Left colon (tissue), 2 donors: ENCODE measurements at regions not wholly inside any gene's neighbourhood (a gene's known extent, or its start where the extent isn't known, plus 50 kb on each side); places are given as distances from the start of the nearest gene placed in this dataset.

ENCODE experiments used
- ATAC-seq: fragments of 200-7000 bp; cut with Tn5 transposase; one replicate; pipeline ENCODE4 v1.9.1; 2020; ENCODE audit warnings: mild to moderate bottlenecking, moderate library complexity
- DNase-seq, 2 donors: peaks; one replicate each; pipeline ENCODE4 v3.0.0-alpha.2; 2020
- intact Hi-C, 2 donors: fragments of 100-400 bp; cut with DNase I in 1 of 2; cut with micrococcal nuclease in 1 of 2; formaldehyde crosslinking; loops; one replicate each; pipeline versions ENCODE4 v1.11.2 to v1.14.0; 2022; cut with DNase I, micrococcal nuclease
- donor health status: DM: no; HTN: no; CAD: no.
- donor health status: DM: yes; HTN: yes; CAD: no.

DNA sequence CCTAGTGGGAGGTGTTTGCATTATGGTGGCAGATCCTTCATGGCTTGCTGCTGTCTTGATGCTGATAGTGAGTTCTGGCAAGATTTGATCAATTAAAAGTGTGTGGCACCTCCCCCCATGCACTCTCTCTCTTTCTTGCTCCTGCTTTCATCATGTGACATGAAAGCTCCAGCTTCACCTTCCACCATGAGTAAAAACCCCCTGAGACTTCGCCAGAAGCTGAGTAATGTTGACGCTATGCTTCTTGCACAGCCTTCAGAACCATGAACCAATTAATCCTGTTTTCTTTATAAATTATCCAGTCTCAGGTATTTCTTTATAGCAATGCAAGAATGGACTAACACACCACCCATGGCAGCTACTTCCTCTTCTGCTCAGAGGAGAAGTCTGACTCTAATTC, 2181.4 kb upstream of the PIK3C3 start:
- no peak for ATAC-seq
- intact Hi-C loops: no loop called here
- DNase-seq: no peak

DNA sequence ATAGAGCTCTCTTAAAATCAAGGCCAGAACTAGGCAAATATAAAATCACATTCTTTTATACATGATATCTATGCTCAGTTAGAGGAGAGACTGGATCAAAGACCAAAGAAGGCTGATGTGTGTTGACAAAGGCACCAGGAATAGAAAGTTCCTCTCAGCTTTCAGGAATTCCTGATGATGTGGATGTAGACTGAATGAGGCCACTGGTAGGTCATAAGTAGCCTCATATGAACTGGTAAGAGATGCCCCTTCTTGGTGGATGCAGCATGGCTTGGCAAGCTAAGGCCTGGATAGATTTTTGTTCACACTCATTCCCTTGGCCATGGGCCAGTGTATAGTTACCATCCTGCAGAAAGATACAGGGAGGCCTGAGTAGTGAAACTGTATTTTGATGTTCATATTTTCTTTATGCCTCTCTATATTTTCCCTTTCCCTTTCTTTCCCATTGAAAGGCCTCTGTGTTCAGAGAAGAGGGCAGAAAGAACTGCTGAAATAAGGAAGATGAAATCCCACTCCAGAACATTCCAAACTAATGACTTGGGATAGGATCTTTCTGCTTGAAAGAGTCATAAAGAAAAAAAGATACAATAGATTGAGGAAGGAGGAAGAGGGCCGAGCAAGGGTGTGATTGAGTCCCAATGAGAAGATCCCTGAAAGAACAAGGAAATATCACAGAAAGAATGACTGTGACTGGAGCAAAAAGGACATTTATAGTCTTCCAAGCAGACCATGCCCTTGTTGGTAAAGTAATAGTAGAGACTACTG, 2182.7 kb upstream of the PIK3C3 start:
- intact Hi-C loops: no loop called here
- DNase-seq (no peak), ATAC-seq (peak; percentile 62)

DNA sequence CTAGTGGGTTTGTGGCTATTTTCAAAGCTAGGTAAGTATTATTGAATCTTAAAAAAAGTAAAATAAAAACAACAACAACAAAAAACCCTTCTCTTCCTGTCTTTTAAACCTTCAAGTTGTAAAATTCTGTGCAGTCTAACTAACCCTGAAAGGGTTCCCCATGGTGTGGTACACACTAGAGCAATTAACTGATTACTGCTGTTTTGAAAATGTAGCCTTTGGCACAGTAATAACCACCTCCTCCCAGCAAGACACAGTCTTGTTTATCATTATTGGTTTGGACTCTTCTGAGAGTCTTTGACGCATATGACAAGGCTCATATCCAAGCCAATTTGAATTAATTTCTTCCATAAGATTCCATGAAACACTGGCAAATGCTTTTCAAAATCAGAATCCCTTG, 2184.6 kb upstream of the PIK3C3 start:
- intact Hi-C loops: no loop called here
- ATAC-seq: peak; percentile 91
- no peak for DNase-seq

DNA sequence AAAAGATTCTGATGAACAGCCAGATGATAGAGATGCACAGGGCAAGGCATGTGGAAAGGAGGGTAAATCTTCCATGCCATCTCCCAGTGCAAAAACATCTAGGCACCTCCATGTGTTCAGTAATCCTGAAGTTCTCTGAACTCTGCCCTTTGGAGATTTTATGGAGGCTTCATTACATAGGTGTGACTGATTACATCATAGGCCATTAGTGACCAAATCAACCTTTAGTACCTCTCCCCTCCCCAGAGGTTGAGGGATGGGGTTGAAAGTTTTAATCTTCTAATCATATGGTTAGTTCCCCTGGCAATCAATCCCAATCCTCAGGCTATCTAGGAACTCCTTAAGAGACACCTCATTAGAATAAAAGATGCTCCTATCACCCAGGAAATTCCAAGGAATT, 2190.2 kb upstream of the PIK3C3 start:
- peak; percentile 97 for ATAC-seq
- intact Hi-C loops: no loop called here

DNA sequence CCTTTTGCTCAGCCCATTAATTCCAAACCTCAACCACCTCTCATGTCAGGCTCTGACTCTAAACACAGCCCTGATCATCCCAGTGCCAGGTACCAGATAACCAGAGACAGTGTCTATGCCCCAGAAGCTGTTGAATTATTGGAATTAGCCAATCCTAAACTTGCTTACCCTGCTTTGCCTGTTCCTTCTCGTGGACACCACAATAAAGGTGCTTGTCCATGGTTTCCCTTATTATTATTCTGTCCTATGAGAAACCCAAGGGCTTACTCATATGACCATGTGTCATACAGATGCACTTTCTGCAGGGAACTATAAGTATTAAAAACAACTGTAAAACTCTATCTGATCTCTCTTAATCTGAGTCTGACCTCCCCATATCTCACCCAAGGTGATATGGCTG, 2193.8 kb upstream of the PIK3C3 start:
- ATAC-seq: no peak
- no peak for DNase-seq
- intact Hi-C loops: no loop called here

More for the DNA sequence above, 2190.2 kb upstream of the PIK3C3 start:
- DNase-seq: no peak

DNA sequence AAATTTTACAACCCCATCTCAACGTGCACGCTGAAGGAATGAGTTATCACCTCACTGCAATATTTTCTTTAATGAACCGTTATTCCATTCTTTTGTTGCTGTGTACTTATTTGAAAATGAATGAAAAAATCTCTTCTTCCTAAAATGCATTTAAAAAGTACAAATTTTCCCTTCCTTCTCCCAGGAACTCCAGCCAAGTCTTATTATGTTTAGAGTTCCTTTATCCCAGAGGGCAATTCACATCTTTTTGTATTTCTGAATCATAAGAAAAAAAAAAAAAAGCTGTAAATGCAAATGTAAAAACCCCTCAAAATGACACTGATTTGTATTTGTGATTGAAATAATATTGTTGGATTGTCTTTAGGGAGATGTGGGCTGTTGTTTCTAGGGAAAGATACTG, 2194.3 kb upstream of the CELF4 start:
- ATAC-seq (no peak), DNase-seq (no peak)
- intact Hi-C loops: no loop called here

DNA sequence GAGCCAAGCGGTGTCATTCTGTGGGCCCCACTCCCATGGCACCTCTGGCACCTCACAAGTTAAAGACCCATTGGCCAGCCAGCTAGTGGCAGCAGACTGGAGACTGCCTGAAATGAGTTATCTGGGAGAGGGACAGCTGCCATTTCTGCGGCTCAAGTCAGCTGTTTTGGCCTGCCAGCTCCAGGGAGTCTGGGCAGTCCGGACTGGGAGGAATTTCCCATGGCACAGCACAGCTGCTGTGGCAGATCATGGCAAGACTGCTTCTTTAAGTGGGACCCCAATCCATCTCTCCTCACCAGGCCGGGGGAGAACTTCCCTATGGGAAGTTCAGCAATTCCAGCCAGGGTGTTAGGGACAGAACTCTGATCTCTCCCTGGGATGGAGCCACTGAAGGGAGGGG, 2187.6 kb upstream of the CELF4 start:
- no peak for ATAC-seq
- DNase-seq: no peak
- intact Hi-C loops: no loop called here

DNA sequence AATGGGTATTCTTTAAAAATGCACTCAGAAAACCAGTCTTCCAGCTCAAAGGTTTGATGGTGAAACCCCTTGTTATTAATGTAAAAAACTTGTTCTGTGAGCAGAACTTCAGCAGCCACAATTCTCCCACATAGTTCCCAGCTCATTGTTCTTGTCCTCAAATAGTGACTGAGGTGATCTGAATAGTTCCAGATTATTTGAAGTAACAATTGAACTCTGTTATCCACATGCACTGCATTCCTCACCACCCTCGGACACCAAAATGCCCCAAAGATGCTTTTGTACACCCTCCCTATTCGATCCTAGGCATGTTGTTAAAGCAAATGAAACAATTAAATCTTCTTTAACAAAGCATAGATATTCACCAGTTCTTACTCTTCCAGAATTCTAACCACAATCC, 2186.8 kb upstream of the CELF4 start:
- no peak for ATAC-seq
- intact Hi-C loops: no loop called here
- DNase-seq: no peak

DNA sequence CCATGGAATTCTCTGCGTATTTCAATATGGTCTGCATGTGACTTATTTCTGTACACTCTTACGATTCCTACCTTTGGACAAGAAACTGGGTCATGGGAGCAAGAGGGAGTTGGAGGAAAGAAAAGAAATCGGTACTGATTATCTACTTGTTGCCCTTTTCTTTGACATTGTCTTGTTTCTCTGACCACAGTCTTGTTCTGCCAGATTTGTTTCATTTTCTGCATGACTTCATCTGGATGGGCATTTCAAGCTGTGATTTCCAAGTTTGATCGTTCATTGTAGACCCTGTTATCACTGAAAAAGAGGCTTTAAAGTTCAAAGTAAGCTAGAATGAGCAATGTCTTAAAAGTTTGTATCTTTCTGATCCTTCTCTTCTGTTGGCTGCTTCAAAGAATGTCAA, 2186.3 kb upstream of the CELF4 start:
- no peak for ATAC-seq
- intact Hi-C loops: no loop called here
- DNase-seq: no peak

DNA sequence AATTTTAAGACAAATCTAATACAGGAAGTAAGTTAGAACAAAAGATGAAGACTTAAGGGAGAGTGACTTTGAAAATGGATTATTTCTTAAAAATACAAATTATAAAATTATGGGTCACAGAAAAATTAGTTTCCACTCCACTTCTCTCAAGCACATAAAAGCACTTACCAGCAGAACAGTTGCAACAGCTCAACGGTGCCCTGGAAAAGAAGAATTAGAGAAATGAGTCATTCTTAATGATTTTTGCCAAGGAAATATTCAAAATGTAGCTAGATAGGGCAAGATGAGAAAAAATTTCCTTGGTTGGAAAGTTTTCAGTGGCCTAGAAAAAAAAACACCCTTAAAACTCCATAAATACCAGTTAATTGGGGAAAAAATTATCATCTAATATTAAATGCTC, 2185.6 kb upstream of the CELF4 start:
- no peak for DNase-seq
- intact Hi-C loops: no loop called here
- no peak for ATAC-seq

DNA sequence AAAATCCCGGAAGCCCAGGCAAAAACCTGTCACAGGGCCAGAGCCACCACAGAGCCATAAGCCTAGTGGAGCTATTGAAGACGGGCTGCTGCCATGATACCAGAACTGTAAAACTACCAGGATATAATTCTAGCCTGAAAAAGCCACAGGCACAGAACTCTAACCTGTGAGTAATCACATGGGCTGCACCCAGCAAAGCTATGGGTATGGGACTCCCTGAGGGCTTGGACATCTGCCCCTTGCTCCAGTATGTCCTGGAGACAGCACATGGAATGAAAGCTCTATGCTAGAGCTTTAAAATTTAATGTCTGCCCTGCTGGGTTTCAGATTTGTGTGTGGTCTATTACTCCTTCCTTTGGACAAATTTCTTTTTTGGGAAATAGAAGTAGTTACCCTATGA, 2183.6 kb upstream of the CELF4 start:
- intact Hi-C loops: no loop called here
- DNase-seq (no peak), ATAC-seq (peak; percentile 91)

DNA sequence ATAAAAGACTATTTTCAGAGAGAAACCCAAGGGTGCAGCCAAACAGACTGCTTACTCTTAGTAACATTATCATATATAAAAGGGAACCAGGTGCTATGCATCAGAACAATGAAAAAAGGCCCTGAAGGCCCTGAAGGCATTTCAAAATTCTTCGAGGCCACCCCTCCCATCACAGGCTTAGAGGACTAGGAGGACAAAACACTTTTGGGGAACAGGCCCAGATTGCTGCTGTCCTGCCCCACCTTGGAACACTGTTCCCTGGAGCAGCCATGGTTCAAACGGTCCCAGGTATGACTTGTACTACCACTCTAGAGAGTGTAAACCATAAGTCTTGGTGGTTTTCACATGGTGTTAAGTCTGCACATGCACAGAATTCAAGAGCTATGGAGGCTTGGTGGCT, 2183.1 kb upstream of the CELF4 start:
- no peak for DNase-seq
- ATAC-seq: peak; percentile 7
- intact Hi-C loops: no loop called here

DNA sequence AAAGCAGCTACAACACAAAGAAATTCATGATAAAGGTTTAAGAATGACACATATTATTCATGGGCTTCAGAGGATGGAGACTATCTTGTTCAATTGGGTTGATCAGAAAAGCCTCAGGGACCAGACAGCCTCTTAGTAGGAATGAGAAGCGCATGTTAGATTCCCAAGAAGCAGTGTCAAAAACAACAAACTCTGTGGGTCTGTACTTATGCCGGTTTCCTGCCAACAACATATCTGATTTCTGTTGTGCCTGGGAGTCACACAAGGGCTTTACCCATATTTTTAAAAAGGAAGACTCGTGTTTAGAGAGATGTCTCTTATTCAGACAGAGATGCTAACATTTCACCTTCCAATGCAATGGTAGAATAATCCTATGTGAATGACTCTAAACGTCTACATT, 2180.6 kb upstream of the CELF4 start:
- ATAC-seq (no peak), DNase-seq (no peak)
- intact Hi-C loops: no loop called here

DNA sequence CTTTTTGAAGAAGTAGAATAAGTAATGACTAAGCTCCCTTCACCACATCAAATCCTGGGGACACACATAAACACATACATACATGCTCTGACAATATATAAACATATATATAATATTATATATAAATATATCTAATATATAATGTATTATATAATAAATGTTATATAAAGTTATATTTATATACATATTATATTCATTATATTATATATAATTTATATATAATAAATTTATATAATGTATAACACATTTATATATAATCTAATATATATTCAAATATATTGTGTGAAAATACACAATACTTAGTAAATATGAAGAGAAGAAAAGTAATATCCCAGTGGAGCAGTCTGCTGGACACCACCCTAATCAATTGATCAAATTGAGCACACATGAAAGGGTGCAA, 2177.9 kb upstream of the CELF4 start:
- intact Hi-C loops: no loop called here
- DNase-seq: no peak
- no peak for ATAC-seq

DNA sequence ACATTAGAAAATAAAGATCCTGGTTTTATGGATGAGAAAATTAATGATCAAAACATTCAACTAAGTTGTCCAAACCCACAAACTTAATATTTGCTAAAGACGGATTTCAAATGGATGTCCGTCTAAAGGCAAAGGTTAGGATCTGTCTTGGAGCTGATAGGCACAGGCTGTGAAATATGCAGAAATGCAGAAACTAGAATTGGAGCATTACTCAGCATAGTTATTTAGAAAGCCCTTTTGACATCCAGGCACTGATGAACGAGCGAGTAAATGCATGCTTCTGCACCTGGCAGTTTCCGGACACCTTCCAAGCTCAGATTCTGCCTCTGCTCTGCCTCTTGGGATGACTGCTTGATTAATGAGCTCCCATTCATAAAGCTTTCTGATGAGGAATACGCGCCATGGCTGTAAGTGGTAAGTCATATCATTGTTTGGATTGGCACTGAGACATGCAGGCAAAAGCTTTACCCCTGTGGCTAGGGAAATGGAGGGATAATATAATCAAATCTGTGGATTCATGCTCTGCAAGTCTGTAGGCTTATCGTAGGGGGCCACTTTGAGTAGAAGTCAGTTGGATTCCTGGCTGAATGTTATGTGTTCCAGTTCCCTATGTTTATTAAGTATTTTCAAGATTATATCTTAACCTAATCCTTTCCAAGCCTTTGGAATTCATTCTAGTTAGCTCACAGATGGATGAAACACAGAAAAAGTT, 2176.3 kb upstream of the CELF4 start:
- intact Hi-C loops: no loop called here
- DNase-seq (no peak), ATAC-seq (no peak)

DNA sequence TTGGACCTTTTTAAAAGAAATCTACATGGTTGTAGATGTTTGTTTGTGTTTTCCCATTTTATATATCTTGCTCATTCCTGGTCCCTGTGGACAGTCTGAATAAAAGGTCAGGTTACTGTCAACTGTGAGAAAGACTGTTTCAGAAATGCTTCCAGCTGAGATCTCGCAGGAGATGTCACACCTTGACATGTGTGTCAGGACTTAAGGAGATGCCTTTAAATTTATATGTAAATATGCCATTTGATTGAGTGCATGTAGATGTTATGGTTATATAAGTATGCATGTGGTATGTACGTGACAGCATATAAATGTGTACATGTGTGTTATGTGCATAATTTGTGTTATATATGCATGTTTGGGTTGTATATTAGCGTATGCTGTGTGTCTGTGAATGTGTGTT, 2172.3 kb upstream of the CELF4 start:
- ATAC-seq: no peak
- intact Hi-C loops: no loop called here
- DNase-seq: no peak

DNA sequence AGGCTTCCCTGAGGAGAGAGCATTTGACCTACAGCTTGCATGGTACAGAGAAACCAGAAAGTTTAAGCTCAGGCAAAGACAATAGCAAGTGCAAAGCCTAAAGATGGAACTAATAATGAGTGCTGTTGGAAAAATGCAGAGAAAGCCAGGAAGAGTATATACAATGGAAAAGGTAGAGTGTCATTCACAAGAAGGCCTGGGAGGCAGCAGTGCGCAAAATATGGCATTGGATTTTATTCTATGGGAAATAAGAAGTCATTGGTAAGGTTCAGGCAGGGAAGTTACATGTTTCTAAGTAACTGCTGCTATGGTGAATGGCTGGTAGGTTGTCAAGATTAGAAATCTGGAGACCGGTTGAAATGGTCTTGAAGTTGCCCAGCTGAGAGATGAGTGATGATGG, 2167.3 kb upstream of the CELF4 start:
- intact Hi-C loops: no loop called here
- DNase-seq: no peak
- peak; percentile 52 for ATAC-seq

DNA sequence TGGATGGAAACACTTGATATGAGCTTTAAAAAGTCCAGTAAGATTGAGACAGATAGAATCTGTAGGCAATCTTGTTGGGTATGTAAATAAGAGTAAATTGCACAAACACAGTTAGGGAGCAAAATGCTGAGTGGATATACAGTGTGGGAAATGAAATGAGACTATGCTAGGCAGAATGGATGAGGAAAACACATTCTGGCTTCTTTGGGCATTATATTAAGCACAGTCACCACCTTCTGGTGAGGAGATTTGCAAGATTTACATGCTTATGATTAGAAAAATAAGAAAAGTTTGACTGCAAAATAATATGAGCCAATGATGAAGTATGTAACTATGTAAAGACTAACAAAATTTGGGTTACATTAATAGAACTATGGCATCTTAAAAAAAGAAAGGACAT, 2165.0 kb upstream of the CELF4 start:
- ATAC-seq (no peak), DNase-seq (no peak)
- intact Hi-C loops: no loop called here

DNA sequence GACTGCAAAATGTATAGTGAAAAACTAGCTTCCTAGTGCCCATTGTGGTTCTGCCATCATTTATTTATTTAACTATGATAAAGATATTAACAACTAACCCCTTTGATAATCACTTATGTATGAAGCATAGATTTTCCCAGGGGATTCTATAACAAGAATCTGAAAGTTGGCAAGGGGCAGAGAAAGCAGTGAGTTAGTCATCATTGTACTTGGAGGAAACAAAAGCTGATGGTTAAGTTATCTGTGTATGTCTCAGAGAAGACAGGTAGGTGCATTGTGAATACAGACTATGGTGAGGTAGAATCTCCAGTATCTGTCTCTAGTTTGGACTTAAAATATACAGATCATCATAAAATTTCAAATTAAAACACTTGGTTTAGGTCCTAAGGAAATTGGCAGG, 2159.1 kb upstream of the CELF4 start:
- ATAC-seq (no peak), DNase-seq (no peak)
- intact Hi-C loops: no loop called here

DNA sequence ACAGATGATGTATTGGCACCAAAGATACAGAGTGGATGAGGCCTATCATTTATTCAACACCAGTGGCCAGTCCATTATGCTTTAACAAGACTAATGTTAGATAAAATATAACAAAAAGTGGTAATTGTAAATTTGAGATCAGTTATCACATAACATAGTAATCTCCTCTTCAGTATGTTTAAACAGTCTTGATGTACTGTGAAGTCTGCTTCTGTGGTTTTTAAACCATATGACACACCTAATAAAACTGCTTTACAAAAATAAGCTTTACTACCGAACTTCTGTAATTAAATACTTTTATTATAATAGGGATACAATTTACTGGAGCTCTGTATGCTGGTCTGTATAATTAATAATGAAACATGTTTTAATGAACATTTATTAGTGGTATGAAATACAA, 2156.1 kb upstream of the CELF4 start:
- DNase-seq (no peak), ATAC-seq (no peak)
- intact Hi-C loops: no loop called here

DNA sequence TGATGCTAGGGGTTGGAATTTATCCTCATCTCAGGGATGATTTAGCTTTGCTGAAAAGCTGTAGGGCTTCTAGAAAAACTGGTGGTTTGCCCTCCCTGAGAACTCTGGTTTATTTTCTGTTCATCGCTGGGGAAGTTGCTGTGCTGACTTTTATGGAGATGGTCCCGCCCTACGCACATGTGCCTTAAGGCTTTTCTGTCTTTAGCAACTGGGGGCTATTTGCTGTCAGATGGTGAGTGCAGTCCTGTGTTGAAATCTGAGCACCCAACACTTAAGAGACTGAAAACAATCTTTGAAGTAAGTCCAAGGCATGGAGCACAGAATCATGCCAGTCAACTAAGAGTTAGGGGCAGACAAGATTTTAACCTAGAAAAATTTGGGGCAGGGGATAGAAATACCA, 2148.4 kb upstream of the CELF4 start:
- intact Hi-C loops: no loop called here
- ATAC-seq (no peak), DNase-seq (no peak)
